H1 (cell line): ENCODE measurements at regions not wholly inside any gene's neighbourhood (a gene's known extent, or its start where the extent isn't known, plus 50 kb on each side); places are given as distances from the start of the nearest gene placed in this dataset.

ENCODE experiments used
- CTCF ChIA-PET: fragments of 300-600 bp; sonication (Branson Sonifier 250); formaldehyde crosslinking; loops from one replicate; lab custom pipeline; 2021; ENCODE audit not compliant: partially characterized antibody; lab: Charles Lee
- POLR2A ChIA-PET: fragments of 300-600 bp; sonication (Branson Sonifier 250); formaldehyde crosslinking; loops from one replicate; lab custom pipeline; 2021; ENCODE audit warnings: inconsistent platforms; ENCODE audit not compliant: partially characterized antibody; lab: Charles Lee
- DNase-seq, 2 experiments: peaks; one replicate each; pipeline versions ENCODE4 v3.0.0 to v3.0.0-alpha.2; 2010 to 2022; ENCODE audit warnings: low spot score in 2 of 2, low read depth in 1 of 2, mixed read lengths in 1 of 2
- FAIRE-seq: peaks from 2 replicates; lab custom pipeline; 2011; peaks lifted over from hg19 to GRCh38; lab: Jason Lieb, UNC
- H2AFZ ChIP-seq: 2 replicates; pipeline ENCODE4 v1.8.1; 2012; ENCODE audit warnings: low read length, inconsistent platforms
- H2AK5ac ChIP-seq: 2 replicates; pipeline ENCODE4 v1.6.1; 2013; ENCODE audit warnings: low read depth, low read length
- H2BK120ac ChIP-seq: replicated peaks from 2 replicates; pipeline ENCODE3; 2013; ENCODE audit warnings: low read depth, low read length, inconsistent platforms
- H2BK12ac ChIP-seq: 2 replicates; pipeline ENCODE4 v1.6.1; 2013; ENCODE audit warnings: low read depth, low read length
- H2BK15ac ChIP-seq: 2 replicates; pipeline ENCODE4 v1.6.1; 2013; ENCODE audit warnings: low read length
- H2BK20ac ChIP-seq: 2 replicates; pipeline ENCODE4 v1.6.1; 2013; ENCODE audit warnings: low read length
- H2BK5ac ChIP-seq: 2 replicates; pipeline ENCODE4 v1.6.1; 2013; ENCODE audit warnings: low read depth, low read length
- H3K14ac ChIP-seq: 2 replicates; pipeline ENCODE4 v1.6.1; 2013; ENCODE audit warnings: inconsistent platforms; ENCODE audit not compliant: insufficient read length
- H3K18ac ChIP-seq: 2 replicates; pipeline ENCODE4 v1.6.1; 2013; ENCODE audit warnings: low read length; ENCODE audit errors: extremely low read depth
- H3K23ac ChIP-seq: 2 replicates; pipeline ENCODE4 v1.6.1; 2013; ENCODE audit warnings: inconsistent platforms; ENCODE audit not compliant: insufficient read length
- H3K23me2 ChIP-seq: 2 replicates; pipeline ENCODE4 v1.6.1; 2013; ENCODE audit warnings: low read depth, low read length
- H3K27ac ChIP-seq: 2 replicates; pipeline ENCODE4 v1.6.1; 2011; ENCODE audit warnings: low read depth, low read length, inconsistent platforms
- H3K27me3 ChIP-seq, 4 experiments: replicated peaks in 1 of 4; 1 replicate in 1 of 4; 2 replicates in 3 of 4; pipeline versions ENCODE4 v1.6.1 to v1.8.1; 2011 to 2013; ENCODE audit warnings: low read length in 3 of 4, mild to moderate bottlenecking in 3 of 4, inconsistent platforms in 2 of 4, mixed read lengths in 2 of 4, moderate library complexity in 1 of 4; ENCODE audit not compliant: control insufficient read depth in 3 of 4, insufficient read depth in 3 of 4; ENCODE audit errors: extremely low read depth in 1 of 4
- H3K36me3 ChIP-seq, 4 experiments: 2 replicates each; pipeline versions ENCODE4 v1.6.1 to v1.8.1; 2011 to 2013; ENCODE audit warnings: mild to moderate bottlenecking in 4 of 4, low read length in 3 of 4, moderate library complexity in 2 of 4, control low read depth in 1 of 4, inconsistent platforms in 1 of 4; ENCODE audit not compliant: insufficient read depth in 4 of 4, control insufficient read depth in 2 of 4
- H3K4ac ChIP-seq: replicated peaks from 2 replicates; pipeline ENCODE3; 2013; ENCODE audit warnings: low read length, low read depth, mixed read lengths, inconsistent platforms; ENCODE audit not compliant: insufficient read length
- H3K4me1 ChIP-seq, 4 experiments: replicated peaks in 1 of 4; 1 replicate in 1 of 4; 2 replicates in 3 of 4; pipeline versions ENCODE4 v1.6.1 to v1.8.1; 2011 to 2013; ENCODE audit warnings: low read length in 3 of 4, inconsistent platforms in 2 of 4, mixed read lengths in 1 of 4; ENCODE audit not compliant: insufficient read depth in 4 of 4, control insufficient read depth in 3 of 4
- H3K4me2 ChIP-seq, 2 experiments: 2 replicates each; pipeline versions ENCODE4 v1.6.1 to v1.8.1; 2011 to 2013; ENCODE audit warnings: low read depth in 2 of 2, low read length in 2 of 2, control low read depth in 1 of 2, inconsistent platforms in 1 of 2, mild to moderate bottlenecking in 1 of 2; ENCODE audit not compliant: insufficient read depth in 1 of 2
- H3K4me3 ChIP-seq, 4 experiments: fragments of 200-600, 300-600 bp in 1 of 4; sonication (generic), shearing (Covaris generic), sonication (Bioruptor Twin) in 1 of 4; 2 replicates each; pipeline versions ENCODE4 v1.5.1 to v1.8.1; 2011 to 2016; ENCODE audit warnings: low read length in 4 of 4, low read depth in 3 of 4, control low read depth in 2 of 4, inconsistent platforms in 2 of 4, mild to moderate bottlenecking in 2 of 4, mixed read lengths in 1 of 4, moderate library complexity in 1 of 4; ENCODE audit not compliant: insufficient read depth in 2 of 4; ENCODE audit errors: extremely low read depth in 1 of 4
- H3K56ac ChIP-seq: replicated peaks from 2 replicates; pipeline ENCODE3; 2013; ENCODE audit warnings: low read depth, mild to moderate bottlenecking, mixed read lengths, low read length, inconsistent platforms; ENCODE audit not compliant: insufficient read length
- H3K79me1 ChIP-seq: 2 replicates; pipeline ENCODE4 v1.6.1; 2013; ENCODE audit warnings: low read depth, low read length, control low read depth
- H3K79me2 ChIP-seq, 2 experiments: 2 replicates each; pipeline versions ENCODE4 v1.6.1 to v1.8.1; 2012 to 2013; ENCODE audit warnings: low read length in 2 of 2, mild to moderate bottlenecking in 2 of 2, inconsistent platforms in 1 of 2; ENCODE audit not compliant: insufficient read depth in 2 of 2, control insufficient read depth in 1 of 2
- H3K9ac ChIP-seq, 4 experiments: replicated peaks in 1 of 4; 1 replicate in 1 of 4; 2 replicates in 3 of 4; pipeline versions ENCODE4 v1.6.1 to v1.8.1; 2011 to 2013; ENCODE audit warnings: low read depth in 3 of 4, low read length in 3 of 4, control low read depth in 2 of 4, mild to moderate bottlenecking in 2 of 4, moderate library complexity in 2 of 4, inconsistent platforms in 1 of 4; ENCODE audit errors: extremely low read depth in 1 of 4
- H3K9me3 ChIP-seq, 2 experiments: 2 replicates each; pipeline versions ENCODE4 v1.6.1 to v1.8.1; 2012 to 2013; ENCODE audit warnings: mild to moderate bottlenecking in 2 of 2, moderate library complexity in 2 of 2, control low read depth in 1 of 2, inconsistent platforms in 1 of 2, low read depth in 1 of 2, low read length in 1 of 2, mixed read lengths in 1 of 2; ENCODE audit not compliant: insufficient read depth in 2 of 2
- H4K20me1 ChIP-seq, 2 experiments: replicated peaks in 1 of 2; 2 replicates each; pipeline versions ENCODE3 to v1.8.1; 2011 to 2013; ENCODE audit warnings: inconsistent platforms in 2 of 2, low read length in 2 of 2, mild to moderate bottlenecking in 1 of 2; ENCODE audit not compliant: insufficient read depth in 2 of 2, control insufficient read depth in 1 of 2
- H4K5ac ChIP-seq: 2 replicates; pipeline ENCODE4 v1.6.1; 2013; ENCODE audit warnings: low read length, low read depth, mixed read lengths, inconsistent platforms; ENCODE audit not compliant: insufficient read length
- H4K8ac ChIP-seq: 2 replicates; pipeline ENCODE4 v1.8.0; 2013; ENCODE audit warnings: mild to moderate bottlenecking, moderate library complexity, low read length, inconsistent platforms; ENCODE audit not compliant: insufficient read depth; ENCODE audit errors: extremely low read depth
- H4K91ac ChIP-seq: replicated peaks from 2 replicates; pipeline ENCODE3; 2013; ENCODE audit warnings: low read length, mixed read lengths, inconsistent platforms; ENCODE audit not compliant: insufficient read length
- CHD1 ChIP-seq: IDR thresholded peaks from 2 replicates; pipeline ENCODE4 v1.6.1; 2012; ENCODE audit warnings: low read depth, low read length, improper control_type of control experiment
- EZH2 ChIP-seq: fragments of 200-600 bp; sonication (generic); IDR thresholded peaks from 2 replicates; pipeline ENCODE4 v1.7.1; 2012; ENCODE audit warnings: low read depth, mild to moderate bottlenecking, moderate library complexity, low read length, inconsistent platforms; ENCODE audit not compliant: severe bottlenecking
- KDM5A ChIP-seq: fragments of 200-600 bp; IDR thresholded peaks from 2 replicates; pipeline ENCODE4 v1.7.1; 2012; ENCODE audit warnings: mild to moderate bottlenecking, low read length, inconsistent platforms, mixed read lengths
- NANOG ChIP-seq: IDR thresholded peaks from 2 replicates; pipeline ENCODE4 v1.6.1; 2011; ENCODE audit warnings: low read length, low read depth, mild to moderate bottlenecking, inconsistent platforms; ENCODE audit not compliant: insufficient read depth, poor library complexity, severe bottlenecking
- NRF1 ChIP-seq: IDR thresholded peaks from 2 replicates; pipeline ENCODE4 v1.6.1; 2011; ENCODE audit warnings: mild to moderate bottlenecking, low read depth, low read length, improper control_type of control experiment
- RAD21 ChIP-seq, 2 experiments: IDR thresholded peaks in 1 of 2; conservative IDR thresholded peaks in 1 of 2; 2 replicates each; pipeline ENCODE4 v1.6.1; 2011; ENCODE audit warnings: low read depth in 2 of 2, low read length in 2 of 2, improper control_type of control experiment in 1 of 2, inconsistent platforms in 1 of 2, mild to moderate bottlenecking in 1 of 2, moderate library complexity in 1 of 2
- SIRT6 ChIP-seq: IDR thresholded peaks from one replicate; pipeline ENCODE4 v1.7.1; 2012; ENCODE audit warnings: low read length, inconsistent platforms
- SRF ChIP-seq: IDR thresholded peaks from 2 replicates; pipeline ENCODE4 v1.6.1; 2011; ENCODE audit warnings: mild to moderate bottlenecking, low read depth, low read length, moderate library complexity
- YY1 ChIP-seq: IDR thresholded peaks from 2 replicates; pipeline ENCODE4 v1.6.1; 2011; ENCODE audit warnings: low read depth, mild to moderate bottlenecking, low read length
- WGBS, 2 experiments: shearing (Covaris generic) in 1 of 2; methylation state at CpG; one replicate each; pipeline versions ENCODE4 v1.1.6 to v1.1.7; 2013 to 2015; ENCODE audit warnings: low lambda C conversion rate in 2 of 2, mixed read lengths in 2 of 2, inconsistent platforms in 1 of 2, low coverage in 1 of 2, missing lambda C conversion rate in 1 of 2; ENCODE audit not compliant: insufficient replicate concordance in 2 of 2, insufficient coverage in 1 of 2, insufficient read length in 1 of 2; ENCODE audit errors: extremely low coverage in 1 of 2, missing lambda C conversion rate in 1 of 2; 5-methylcytosine and 5-hydroxymethylcytosine counted together
- TF ChIP-seq, protein P1 (sequence below): IDR thresholded peaks from 2 replicates; pipeline ENCODE4 v1.6.1; 2012; ENCODE audit warnings: inconsistent platforms

DNA sequence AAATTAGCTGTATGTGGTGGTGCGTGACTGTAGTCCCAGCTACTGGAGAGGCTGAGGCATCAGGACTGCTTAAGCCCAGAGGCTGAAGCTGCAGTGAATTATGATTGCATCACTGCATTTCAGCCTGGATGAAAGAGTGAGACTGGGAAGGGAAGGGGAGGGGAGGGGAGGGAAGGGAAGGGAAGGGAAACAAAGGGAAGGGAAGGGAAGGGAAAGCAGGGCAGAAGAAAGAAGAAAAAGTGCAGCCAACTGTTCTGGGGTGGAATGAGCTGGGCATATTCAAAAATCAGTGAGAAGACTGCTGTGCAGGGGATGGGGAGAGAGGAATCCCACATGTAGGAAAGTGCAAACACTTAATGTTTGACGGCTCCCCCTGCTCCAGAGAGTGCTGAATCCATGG is 905.5 kb downstream of the UQCRFS1 start:
- Histone ChIP-seq H3K27me3 (no peaks in the 10 kb centered on the region), H3K4me2 (no peak overlapping the region), H3K4me1 (peaks cover 0 to 2% (median 0%) of the 10 kb centered on the region in 4 experiments; a peak in 1 of 7 replicates), H3K79me2 (no peaks in the 10 kb centered on the region), H3K4me3 (no peak overlapping the region), H3K23ac (no peak overlapping the region), H3K14ac (no peak overlapping the region), H3K18ac (no peak overlapping the region), H4K91ac (no peak overlapping the region), H4K20me1 (no peaks in the 10 kb centered on the region), H3K79me1 (no peaks in the 10 kb centered on the region), H2BK15ac (no peak overlapping the region), H2BK5ac (no peak overlapping the region), H4K8ac (no peak overlapping the region), H2BK20ac (no peak overlapping the region), H2AFZ (no peak overlapping the region), H3K36me3 (no peaks in the 10 kb centered on the region), H3K9ac (no peak overlapping the region), H3K23me2 (no peaks in the 10 kb centered on the region), H2BK12ac (no peak overlapping the region), H3K4ac (no peak overlapping the region), H3K9me3 (no peaks in the 10 kb centered on the region), H2BK120ac (no peak overlapping the region), H3K27ac (no peak overlapping the region), H2AK5ac (no peak overlapping the region), H4K5ac (no peak overlapping the region), H3K56ac (no peak overlapping the region)
- WGBS, 2 experiments = 85% methylated on average over 2 of the region's 2 CpGs; no CpG with 5 or more reads in 1 of the 2 experiments
- FAIRE-seq = no peak
- CTCF ChIA-PET = interaction anchor here (0.6 to 4.0 kb wide), 9 partner anchors 9 to 1296 kb away, joined by 3 to 20 read pairs (median 4); no protein-coding TSS in a partner anchor
- DNase-seq = no peak
- POLR2A ChIA-PET = interaction anchor here (0.7 kb wide), 1 partner anchor 18 kb away, joined by 3 read pairs; no protein-coding TSS in a partner anchor
- TF ChIP-seq RAD21 (IDR thresholded peaks at IDR 0.05 in 1 of 2, conservative IDR thresholded peaks at IDR 0.05 in 1 of 2; ENCODE audit: low read depth in 2 of 2, low read length in 2 of 2) (no peak), SRF (no peak), SIRT6 (no peak), KDM5A (no peak), NRF1 (no peak), CHD1 (no peak), YY1 (no peak), EZH2 (no peak), NANOG (no peak)
- TF ChIP-seq, protein P1, sequence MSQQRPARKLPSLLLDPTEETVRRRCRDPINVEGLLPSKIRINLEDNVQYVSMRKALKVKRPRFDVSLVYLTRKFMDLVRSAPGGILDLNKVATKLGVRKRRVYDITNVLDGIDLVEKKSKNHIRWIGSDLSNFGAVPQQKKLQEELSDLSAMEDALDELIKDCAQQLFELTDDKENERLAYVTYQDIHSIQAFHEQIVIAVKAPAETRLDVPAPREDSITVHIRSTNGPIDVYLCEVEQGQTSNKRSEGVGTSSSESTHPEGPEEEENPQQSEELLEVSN = no peak
